Lower leg skin (tissue), 4 donors: ENCODE measurements at regions not wholly inside any gene's neighbourhood (a gene's known extent, or its start where the extent isn't known, plus 50 kb on each side); places are given as distances from the start of the nearest gene placed in this dataset.

Source experiments
- DNase-seq, 2 donors: peaks; one replicate each; pipeline ENCODE4 v3.0.0-alpha.2; 2019; ENCODE audit warnings: low spot score in 2 of 2
- H3K4me3 ChIP-seq: fragments of 200-600 bp; sonication (generic); 2 replicates; pipeline ENCODE4 v1.5.1; 2017; ENCODE audit warnings: mild to moderate bottlenecking, low read depth; ENCODE audit not compliant: poor library complexity, severe bottlenecking
- CTCF ChIP-seq, 3 donors: fragments of 450-650 bp; IDR thresholded peaks; one replicate each; pipeline ENCODE4 v1.5.1; 2016; ENCODE audit warnings: antibody characterized with exemption in 3 of 3, mild to moderate bottlenecking in 3 of 3, moderate library complexity in 2 of 3
- POLR2A ChIP-seq, 2 donors: fragments of 450-650 bp; IDR thresholded peaks; one replicate each; pipeline ENCODE4 v1.6.1; 2016 to 2017; ENCODE audit warnings: antibody characterized with exemption in 2 of 2, mild to moderate bottlenecking in 1 of 2, moderate library complexity in 1 of 2
- WGBS, 2 donors: methylation state at CpG; one replicate each; pipeline ENCODE4 v1.1.5; 2018; 5-methylcytosine and 5-hydroxymethylcytosine counted together
- intact Hi-C: fragments of 100-400 bp; cut with DNase I; formaldehyde crosslinking; loops from one replicate; pipeline ENCODE4 v1.15.0; 2023; ENCODE audit warnings: low total_unique reads

- intact Hi-C loops, result no loop called here
- WGBS, 2 donors, result 42 to 47% methylated on average over 4 of the region's 4 CpGs
- DNase-seq, result no peak
- no peak for TF ChIP-seq CTCF (IDR thresholded peaks at IDR 0.05)
- no peak for TF ChIP-seq POLR2A (IDR thresholded peaks at IDR 0.05)
- no peak overlapping the region for H3K4me3 ChIP-seq
These were observed 275.1 kb upstream of the CXCR4 start for GRCh38 chr2:136392897-136393505.

GRCh38 chr2:136389809-136390208 is 271.9 kb upstream of the CXCR4 start:
- no peak for TF ChIP-seq CTCF (IDR thresholded peaks at IDR 0.05)
- TF ChIP-seq POLR2A (IDR thresholded peaks at IDR 0.05), result no peak
- H3K4me3 ChIP-seq, result no peak overlapping the region
- WGBS, 2 donors, result 77 to 88% methylated on average over 3 of the region's 3 CpGs
- DNase-seq, result no peak
- intact Hi-C loops, result loop anchor here (5.0 kb wide), 1 partner anchor 1023 kb away; no protein-coding TSS in a partner anchor

GRCh38 chr2:136386046-136386445 is 268.1 kb upstream of the CXCR4 start:
- WGBS, 2 donors, result 34 to 46% methylated on average over 3 of the region's 3 CpGs
- intact Hi-C loops, result loop anchor here (5.0 kb wide), 1 partner anchor 1019 kb away; no protein-coding TSS in a partner anchor
- no peak for TF ChIP-seq CTCF (IDR thresholded peaks at IDR 0.05)
- no peak for TF ChIP-seq POLR2A (IDR thresholded peaks at IDR 0.05)

GRCh38 chr2:136384531-136385303 is 266.8 kb upstream of the CXCR4 start:
- intact Hi-C loops, result loop anchor here (5.0 kb wide), 1 partner anchor 1017 kb away; no protein-coding TSS in a partner anchor
- 39 to 48% methylated on average over 3 of the region's 3 CpGs for WGBS, 2 donors
- DNase-seq, result no peak
- H3K4me3 ChIP-seq, result no peak overlapping the region
- no peak for TF ChIP-seq POLR2A (IDR thresholded peaks at IDR 0.05)
- no peak for TF ChIP-seq CTCF (IDR thresholded peaks at IDR 0.05)

More at GRCh38 chr2:136386046-136386445, 268.1 kb upstream of the CXCR4 start:
- no peak overlapping the region for H3K4me3 ChIP-seq
- DNase-seq, result no peak

- intact Hi-C loops, result no loop called here
- TF ChIP-seq CTCF (IDR thresholded peaks at IDR 0.05), result no peak
- TF ChIP-seq POLR2A (IDR thresholded peaks at IDR 0.05), result no peak
- no peak for DNase-seq
- 83% methylated on average over 3 of the region's 3 CpGs for WGBS, 2 donors
- no peak overlapping the region for H3K4me3 ChIP-seq
These were observed 265.2 kb upstream of the CXCR4 start for GRCh38 chr2:136383167-136383566.
